H1 (cell line): ENCODE measurements at regions not wholly inside any gene's neighbourhood (a gene's known extent, or its start where the extent isn't known, plus 50 kb on each side); places are given as distances from the start of the nearest gene placed in this dataset.

ENCODE experiments used
- CEBPB ChIP-seq: IDR thresholded peaks from 2 replicates; pipeline ENCODE4 v1.6.1; 2012; ENCODE audit warnings: low read depth, low read length
- CHD7 ChIP-seq: fragments of 300-600 bp; sonication (generic); IDR thresholded peaks from 2 replicates; pipeline ENCODE4 v1.7.1; 2012; ENCODE audit warnings: low read length, moderate library complexity, mild to moderate bottlenecking, inconsistent platforms; ENCODE audit not compliant: insufficient replicate concordance
- CTCF ChIP-seq, 3 experiments: IDR thresholded peaks; 1 replicate in 2 of 3; 2 replicates in 1 of 3; pipeline versions ENCODE4 v1.5.1 to v1.6.1; 2011; ENCODE audit warnings: low read length in 3 of 3, mild to moderate bottlenecking in 3 of 3, inconsistent platforms in 2 of 3, low read depth in 1 of 3, moderate library complexity in 1 of 3; ENCODE audit not compliant: insufficient read depth in 1 of 3; ENCODE audit errors: control extremely low read depth in 1 of 3
- GABPA ChIP-seq: IDR thresholded peaks from 2 replicates; pipeline ENCODE4 v1.6.1; 2011; ENCODE audit warnings: mild to moderate bottlenecking, low read length, moderate library complexity, borderline replicate concordance; ENCODE audit not compliant: insufficient read depth
- GTF2F1 ChIP-seq: IDR thresholded peaks from 2 replicates; pipeline ENCODE4 v1.6.1; 2012; ENCODE audit warnings: low read depth, low read length, improper control_type of control experiment, borderline replicate concordance
- JUN ChIP-seq: IDR thresholded peaks from 2 replicates; pipeline ENCODE4 v1.6.1; 2011; ENCODE audit warnings: low read depth, mild to moderate bottlenecking, improper control_type of control experiment, low read length
- JUND ChIP-seq: IDR thresholded peaks from 2 replicates; pipeline ENCODE4 v1.6.1; 2011; ENCODE audit warnings: mild to moderate bottlenecking, improper control_type of control experiment, low read length
- POLR2A ChIP-seq, 2 experiments: IDR thresholded peaks; 1 replicate in 1 of 2; 2 replicates in 1 of 2; pipeline ENCODE4 v1.6.1; 2011; ENCODE audit warnings: low read depth in 2 of 2, low read length in 2 of 2, mild to moderate bottlenecking in 2 of 2; ENCODE audit errors: control extremely low read depth in 1 of 2
- POU5F1 ChIP-seq: IDR thresholded peaks from 2 replicates; pipeline ENCODE4 v1.6.1; 2011; ENCODE audit warnings: low read depth, mild to moderate bottlenecking, low read length, moderate library complexity
- TBP ChIP-seq: IDR thresholded peaks from 2 replicates; pipeline ENCODE4 v1.6.1; 2011; ENCODE audit warnings: low read depth, low read length, improper control_type of control experiment
- YY1 ChIP-seq: IDR thresholded peaks from 2 replicates; pipeline ENCODE4 v1.6.1; 2011; ENCODE audit warnings: low read depth, mild to moderate bottlenecking, low read length

GRCh38 chr2:37868866-37869265 lies 56.2 kb upstream of the RMDN2 start:
- TF ChIP-seq JUN (no peak), CEBPB (no peak), JUND (no peak), CTCF (IDR thresholded peaks at IDR 0.05; ENCODE audit: control extremely low read depth in 1 of 3, insufficient read depth in 1 of 3, low read depth in 1 of 3, low read length in 3 of 3) (no peak), GTF2F1 (no peak), POU5F1 (no peak), YY1 (no peak), POLR2A (IDR thresholded peaks at IDR 0.05; ENCODE audit: control extremely low read depth in 1 of 2, low read depth in 2 of 2, low read length in 2 of 2) (no peak), CHD7 (no peak), TBP (no peak), GABPA (no peak)
